Heart right ventricle (tissue), 16 donors: ENCODE measurements at regions not wholly inside any gene's neighbourhood (a gene's known extent, or its start where the extent isn't known, plus 50 kb on each side); places are given as distances from the start of the nearest gene placed in this dataset.

ENCODE experiments used
- ATAC-seq, 8 donors: fragments of 200-7000 bp; cut with Tn5 transposase; one replicate each; pipeline ENCODE4 v1.9.1; 2020; ENCODE audit warnings: mild to moderate bottlenecking in 8 of 8, moderate library complexity in 8 of 8, moderate number of reproducible peaks in 1 of 8
- DNase-seq, 2 donors: peaks; one replicate each; pipeline ENCODE4 v3.0.0-alpha.2; 2020
- H3K27ac ChIP-seq, 10 donors: fragments of 200-600 bp; sonication (generic) in 2 of 10; one replicate each; pipeline versions ENCODE4 v1.5.0 to v1.8.0; 2020 to 2022; ENCODE audit warnings: mild to moderate bottlenecking in 3 of 10
- H3K27me3 ChIP-seq, 7 donors: fragments of 200-600 bp; one replicate each; pipeline ENCODE4 v1.8.0; 2021 to 2022; ENCODE audit warnings: mild to moderate bottlenecking in 2 of 7
- H3K36me3 ChIP-seq, 9 donors: fragments of 200-600 bp; sonication (generic) in 1 of 9; one replicate each; pipeline versions ENCODE4 v1.5.0 to v1.8.0; 2020 to 2022; ENCODE audit warnings: mild to moderate bottlenecking in 2 of 9
- H3K4me1 ChIP-seq, 9 donors: fragments of 200-600 bp; sonication (generic) in 1 of 9; one replicate each; pipeline versions ENCODE4 v1.5.0 to v1.8.0; 2020 to 2022; ENCODE audit warnings: mild to moderate bottlenecking in 4 of 9
- H3K4me3 ChIP-seq, 10 donors: fragments of 200-600 bp; sonication (generic) in 2 of 10; one replicate each; pipeline versions ENCODE4 v1.5.0 to v1.8.0; 2020 to 2022; ENCODE audit warnings: mild to moderate bottlenecking in 7 of 10, moderate library complexity in 2 of 10
- H3K9me3 ChIP-seq, 11 donors: fragments of 200-600 bp in 10 of 11; sonication (generic) in 2 of 11; one replicate each; pipeline versions ENCODE4 v1.5.0 to v1.8.0; 2013 to 2022; ENCODE audit warnings: mild to moderate bottlenecking in 2 of 11, control low read depth in 1 of 11, moderate library complexity in 1 of 11
- CTCF ChIP-seq, 9 donors: fragments of 200-600 bp; sonication (generic) in 2 of 9; IDR thresholded peaks; one replicate each; pipeline versions ENCODE4 v1.5.0 to v1.8.0; 2021 to 2022; ENCODE audit warnings: antibody characterized with exemption in 9 of 9, mild to moderate bottlenecking in 5 of 9, moderate library complexity in 1 of 9
- WGBS, 2 donors: extraction: QIAGEN DNeasy Blood & Tissue Kit; methylation state at CpG; one replicate each; pipeline ENCODE4 v1.1.7; 2013; ENCODE audit warnings: inconsistent platforms in 1 of 2; 5-methylcytosine and 5-hydroxymethylcytosine counted together
- intact Hi-C, 10 donors: fragments of 100-400 bp; cut with DNase I; formaldehyde crosslinking; loops; one replicate each; pipeline versions ENCODE4 v1.11.1 to v1.14.2; 2022
- donor health status: Arrhythmogenic right ventricular cardiomyopathy.
- donor health status: ischemic (EF 13 %, LVEDD 7.1; RV severe dilation, severe dysfunction).
- donor health status: healthy with polysubstance abuse.
- donor health status: DM: no; HTN: yes; CAD: no.
- donor health status: DM: no; HTN: no; CAD: no.
- donor health status: ischemic (EF 25% LVEDD 6.9; RV normal size, moderate dysfunction).
- donor health status: ischemic (EF 25% LVEDD 5.7; RV mildly dilated, moderate dysfunction).
- donor health status: healthy.
- donor health status: DM: yes; HTN: yes; CAD: no.
- donor health status: Ischemic cardiomyopathy.
- donor health status: ischemic (EF 35%, LVEDD 5.7; RV mildly dilated, moderate dysfunction).
- donor health status: nonischemic (EF 11% LVEDD 7.7; RV severe dilation, severe dysfunction).
- donor health status: DM: yes; HTN: yes; CAD: no.
- donor health status: PGD.
- donor health status: ischemic (EF 29% LVEDD 5.4; RV normal size, mild dysfunction).
- donor health status: nonischemic (EF 23%, LVEDD 6.1; RV moderate dilation, normal function).

GRCh38 chr17:34199454-34199853 lies 55.6 kb upstream of the CCL2 start:
- intact Hi-C loops = loop anchor here in 4 of 10 donors (1.0 to 2.0 kb wide), 3 partner anchors 107 to 163 kb away; partner anchors contain the start of gene CCL1 (in 2 of the 4)
- Histone ChIP-seq H3K36me3 (no peaks in the 10 kb centered on the region), H3K27ac (no peak overlapping the region), H3K4me3 (no peak overlapping the region), H3K27me3 (peaks cover 0 to 37% (median 3%) of the 10 kb centered on the region in 7 donors), H3K4me1 (peaks cover 0 to 28% (median 6%) of the 10 kb centered on the region in 9 donors), H3K9me3 (peaks cover 0 to 25% (median 3%) of the 10 kb centered on the region in 11 donors)
- WGBS, 2 donors = 35% methylated on average over 7 of the region's 7 CpGs
- no peak for DNase-seq
- ATAC-seq = no peak
- no peak for TF ChIP-seq CTCF (IDR thresholded peaks at IDR 0.05)

GRCh38 chr17:34199932-34200534 lies 55.1 kb upstream of the CCL2 start:
- no peaks in the 10 kb centered on the region for H3K36me3 ChIP-seq
- DNase-seq (peak; percentile 38 to 81), ATAC-seq (peak; percentile 88 to 97 (median 90))
- WGBS, 2 donors = 11 to 13% methylated on average over 8 of the region's 8 CpGs
- TF ChIP-seq CTCF (IDR thresholded peaks at IDR 0.05) = peak; percentile 100
- intact Hi-C loops = loop anchor here (1.0 to 10.0 kb wide), 8 partner anchors 42 to 163 kb away; partner anchors contain the start of genes CCL1 (in 2 of the 10) and CCL2 (in 1 of the 10)
- H3K27ac ChIP-seq = peak overlapping the region in 2 of 10 donors; percentile 30 to 72
- H3K9me3 ChIP-seq = peaks cover 0 to 25% (median 3%) of the 10 kb centered on the region in 11 donors
- peaks cover 0 to 37% (median 3%) of the 10 kb centered on the region in 7 donors for H3K27me3 ChIP-seq
- no peak overlapping the region for H3K4me3 ChIP-seq
- peaks cover 0 to 28% (median 6%) of the 10 kb centered on the region in 9 donors for H3K4me1 ChIP-seq

- DNase-seq = no peak
- H3K27me3 ChIP-seq = peaks cover 0 to 31% (median 0%) of the 10 kb centered on the region in 7 donors
- peaks cover 0 to 25% (median 3%) of the 10 kb centered on the region in 11 donors for H3K9me3 ChIP-seq
- no peaks in the 10 kb centered on the region for H3K36me3 ChIP-seq
- peaks cover 0 to 35% (median 10%) of the 10 kb centered on the region in 9 donors for H3K4me1 ChIP-seq
- H3K4me3 ChIP-seq = no peak overlapping the region
- ATAC-seq = peak in 1 of 8 donors; percentile 12
- intact Hi-C loops = loop anchor here in 7 of 10 donors (2.0 to 10.0 kb wide), 5 partner anchors 41 to 160 kb away; partner anchors contain the start of gene CCL2 (in 1 of the 7)
- H3K27ac ChIP-seq = peak overlapping the region in 1 of 10 donors; percentile 72
- 97% methylated on average over 1 of the region's 1 CpG for WGBS, 2 donors
- TF ChIP-seq CTCF (IDR thresholded peaks at IDR 0.05) = no peak
Measured at GRCh38 chr17:34201225-34201624, 53.9 kb upstream of the CCL2 start.

- TF ChIP-seq CTCF (IDR thresholded peaks at IDR 0.05) = no peak
- peaks cover 0 to 22% (median 3%) of the 10 kb centered on the region in 11 donors for H3K9me3 ChIP-seq
- peaks cover 0 to 41% (median 15%) of the 10 kb centered on the region in 9 donors for H3K4me1 ChIP-seq
- DNase-seq = no peak
- ATAC-seq = no peak
- no peaks in the 10 kb centered on the region for H3K36me3 ChIP-seq
- peak overlapping the region in 1 of 10 donors; percentile 72 for H3K27ac ChIP-seq
- intact Hi-C loops = loop anchor here in 8 of 10 donors (2.0 to 10.0 kb wide), 6 partner anchors 41 to 159 kb away; partner anchors contain the start of gene CCL2 (in 2 of the 8)
- H3K4me3 ChIP-seq = no peak overlapping the region
- H3K27me3 ChIP-seq = peaks cover 0 to 27% (median 0%) of the 10 kb centered on the region in 7 donors
- WGBS, 2 donors = 90 to 94% methylated on average over 4 of the region's 4 CpGs
Measured at GRCh38 chr17:34201767-34202166, 53.3 kb upstream of the CCL2 start.
